ENCODE measurements at regions not wholly inside any gene's neighbourhood (a gene's known extent, or its start where the extent isn't known, plus 50 kb on each side); places are given as distances from the start of the nearest gene placed in this dataset.

DNA sequence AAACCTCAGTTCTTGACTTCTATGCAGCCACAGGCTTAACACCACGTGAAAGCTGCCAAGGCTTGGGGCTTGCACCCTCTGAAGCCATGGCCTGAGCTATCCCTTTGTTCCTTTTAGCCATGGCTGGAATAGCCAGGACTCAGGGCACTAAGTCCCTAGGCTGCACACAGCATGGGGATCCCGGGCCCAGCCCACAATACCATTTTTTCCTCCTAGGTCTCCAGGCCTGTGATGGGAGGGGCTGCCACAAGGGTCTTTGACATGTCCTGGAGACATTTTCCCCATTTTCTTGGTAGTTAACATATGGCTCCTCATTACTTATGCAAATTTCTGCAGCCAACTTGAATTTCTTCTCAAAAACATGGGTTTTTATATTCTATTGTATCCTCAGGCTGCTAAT, 619.1 kb downstream of the NYAP2 start:
- no peak overlapping the region for H3K9ac ChIP-seq
- H3K4me3 ChIP-seq (ENCODE audit: low read depth, low read length), result no peak overlapping the region
- H3K4me2 ChIP-seq (ENCODE audit: low read length), result no peak overlapping the region
- no peak for TF ChIP-seq CTCF (IDR thresholded peaks at IDR 0.05)
- H2AFZ ChIP-seq, result no peak overlapping the region
- no peaks in the 10 kb centered on the region for H3K79me2 ChIP-seq
- H3K9me3 ChIP-seq (ENCODE audit: control insufficient read depth, low read length), result no peaks in the 10 kb centered on the region
- H3K27me3 ChIP-seq (ENCODE audit: control insufficient read depth, insufficient read depth, low read length), result no peaks in the 10 kb centered on the region
- H3K27ac ChIP-seq, result no peak overlapping the region
- H3K4me1 ChIP-seq, result no peaks in the 10 kb centered on the region
- no peaks in the 10 kb centered on the region for H3K36me3 ChIP-seq (ENCODE audit: control insufficient read depth, insufficient read depth, low read length)

GRCh38 chr2:226017537-226017936, 618.0 kb downstream of the NYAP2 start:
- H3K4me2 ChIP-seq (ENCODE audit: low read length), result no peak overlapping the region
- no peaks in the 10 kb centered on the region for H3K27me3 ChIP-seq (ENCODE audit: control insufficient read depth, insufficient read depth, low read length)
- no peaks in the 10 kb centered on the region for H3K4me1 ChIP-seq
- no peak for TF ChIP-seq CTCF (IDR thresholded peaks at IDR 0.05)
- no peak overlapping the region for H3K9ac ChIP-seq
- no peaks in the 10 kb centered on the region for H3K36me3 ChIP-seq (ENCODE audit: control insufficient read depth, insufficient read depth, low read length)
- H3K27ac ChIP-seq, result no peak overlapping the region
- no peaks in the 10 kb centered on the region for H3K9me3 ChIP-seq (ENCODE audit: control insufficient read depth, low read length)
- H3K4me3 ChIP-seq (ENCODE audit: low read depth, low read length), result no peak overlapping the region
- H2AFZ ChIP-seq, result no peak overlapping the region
- no peaks in the 10 kb centered on the region for H3K79me2 ChIP-seq

DNA sequence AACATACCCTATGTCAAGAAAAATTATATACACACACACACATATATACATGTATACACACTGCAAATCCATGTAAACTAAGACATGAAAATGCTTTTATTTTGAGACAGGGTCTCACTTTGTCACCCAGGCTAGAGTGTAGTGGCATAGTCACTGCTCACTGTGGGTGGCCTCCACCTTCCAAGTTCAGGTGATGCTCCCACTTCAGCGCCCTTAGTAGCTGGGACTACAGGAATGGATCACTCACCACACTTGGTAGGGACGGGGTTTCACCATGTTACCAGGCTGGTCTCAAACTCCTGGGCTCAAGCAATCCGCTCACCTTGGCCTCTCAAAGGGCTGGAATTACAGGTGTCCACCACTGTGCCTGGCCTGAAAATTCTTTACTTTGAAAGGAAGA, 617.6 kb downstream of the NYAP2 start:
- no peak overlapping the region for H3K4me2 ChIP-seq (ENCODE audit: low read length)
- H3K27me3 ChIP-seq (ENCODE audit: control insufficient read depth, insufficient read depth, low read length), result no peaks in the 10 kb centered on the region
- no peaks in the 10 kb centered on the region for H3K4me1 ChIP-seq
- no peak overlapping the region for H2AFZ ChIP-seq
- H3K9ac ChIP-seq, result no peak overlapping the region
- no peaks in the 10 kb centered on the region for H3K9me3 ChIP-seq (ENCODE audit: control insufficient read depth, low read length)
- H3K27ac ChIP-seq, result no peak overlapping the region
- no peaks in the 10 kb centered on the region for H3K36me3 ChIP-seq (ENCODE audit: control insufficient read depth, insufficient read depth, low read length)
- no peak overlapping the region for H3K4me3 ChIP-seq (ENCODE audit: low read depth, low read length)
- no peak for TF ChIP-seq CTCF (IDR thresholded peaks at IDR 0.05)
- H3K79me2 ChIP-seq, result no peaks in the 10 kb centered on the region

- no peak overlapping the region for H3K27ac ChIP-seq
- TF ChIP-seq CTCF (IDR thresholded peaks at IDR 0.05), result no peak
- H3K9ac ChIP-seq, result no peak overlapping the region
- no peaks in the 10 kb centered on the region for H3K9me3 ChIP-seq (ENCODE audit: control insufficient read depth, low read length)
- no peak overlapping the region for H3K4me3 ChIP-seq (ENCODE audit: low read depth, low read length)
- no peak overlapping the region for H3K4me2 ChIP-seq (ENCODE audit: low read length)
- no peaks in the 10 kb centered on the region for H3K4me1 ChIP-seq
- no peaks in the 10 kb centered on the region for H3K36me3 ChIP-seq (ENCODE audit: control insufficient read depth, insufficient read depth, low read length)
- no peaks in the 10 kb centered on the region for H3K79me2 ChIP-seq
- no peak overlapping the region for H2AFZ ChIP-seq
- no peaks in the 10 kb centered on the region for H3K27me3 ChIP-seq (ENCODE audit: control insufficient read depth, insufficient read depth, low read length)
Observed at GRCh38 chr2:226011716-226012450, 612.4 kb downstream of the NYAP2 start.

DNA sequence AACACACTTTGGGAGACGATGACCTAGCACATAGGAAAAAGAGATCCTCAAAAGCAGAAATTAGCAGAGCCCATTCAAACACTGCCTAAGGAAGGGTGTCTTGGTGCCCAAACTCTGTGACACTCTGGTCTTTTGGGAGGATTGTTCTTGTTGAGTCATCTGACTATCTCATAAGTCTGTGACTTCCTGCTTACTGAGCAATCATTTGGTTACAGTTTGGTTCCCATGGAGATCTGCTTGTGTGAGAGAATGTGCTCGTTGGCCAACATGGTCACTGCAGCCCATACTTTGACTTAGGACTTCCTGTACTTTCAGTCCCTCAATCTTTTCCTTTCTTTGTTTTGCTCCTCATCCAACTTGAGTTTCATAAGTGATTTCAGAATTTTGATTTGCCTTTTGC, 602.9 kb downstream of the NYAP2 start:
- Histone ChIP-seq H3K9me3 (ENCODE audit: control insufficient read depth, low read length) (no peaks in the 10 kb centered on the region), H3K36me3 (ENCODE audit: control insufficient read depth, insufficient read depth, low read length) (no peaks in the 10 kb centered on the region), H3K79me2 (no peaks in the 10 kb centered on the region), H2AFZ (no peak overlapping the region), H3K4me2 (ENCODE audit: low read length) (no peak overlapping the region), H3K4me1 (no peaks in the 10 kb centered on the region), H3K27me3 (ENCODE audit: control insufficient read depth, insufficient read depth, low read length) (no peaks in the 10 kb centered on the region), H3K4me3 (ENCODE audit: low read depth, low read length) (no peak overlapping the region), H3K9ac (no peak overlapping the region), H3K27ac (no peak overlapping the region)
- TF ChIP-seq CTCF (IDR thresholded peaks at IDR 0.05), result no peak
